ENCODE measurements at regions not wholly inside any gene's neighbourhood (a gene's known extent, or its start where the extent isn't known, plus 50 kb on each side); places are given as distances from the start of the nearest gene placed in this dataset.
"Not testable (repeated sequence)": the region's sequence is repeated elsewhere in the genome, so short reads cannot be mapped to it uniquely, and the experiment has no call there.

DNA sequence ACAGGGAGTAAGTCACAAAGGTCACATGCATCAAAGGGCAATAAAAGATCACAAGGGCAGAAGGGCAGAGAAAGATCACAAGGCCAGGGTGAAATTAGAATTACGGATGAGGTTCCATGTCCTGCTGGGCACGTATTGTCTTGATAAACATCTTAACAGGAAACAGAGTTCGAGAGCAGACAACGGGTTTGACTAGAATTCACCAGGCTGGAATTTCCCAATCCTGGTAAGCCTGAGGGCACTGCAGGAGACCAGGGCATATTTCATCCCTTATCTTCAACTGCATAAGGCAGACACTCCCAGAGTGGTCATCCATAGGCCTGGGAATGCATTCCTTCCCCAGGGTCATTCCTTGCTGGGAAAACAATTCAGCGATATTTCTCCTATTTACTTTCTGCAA, 1652.9 kb upstream of the PCDH10 start:
- TF ChIP-seq, protein P1, sequence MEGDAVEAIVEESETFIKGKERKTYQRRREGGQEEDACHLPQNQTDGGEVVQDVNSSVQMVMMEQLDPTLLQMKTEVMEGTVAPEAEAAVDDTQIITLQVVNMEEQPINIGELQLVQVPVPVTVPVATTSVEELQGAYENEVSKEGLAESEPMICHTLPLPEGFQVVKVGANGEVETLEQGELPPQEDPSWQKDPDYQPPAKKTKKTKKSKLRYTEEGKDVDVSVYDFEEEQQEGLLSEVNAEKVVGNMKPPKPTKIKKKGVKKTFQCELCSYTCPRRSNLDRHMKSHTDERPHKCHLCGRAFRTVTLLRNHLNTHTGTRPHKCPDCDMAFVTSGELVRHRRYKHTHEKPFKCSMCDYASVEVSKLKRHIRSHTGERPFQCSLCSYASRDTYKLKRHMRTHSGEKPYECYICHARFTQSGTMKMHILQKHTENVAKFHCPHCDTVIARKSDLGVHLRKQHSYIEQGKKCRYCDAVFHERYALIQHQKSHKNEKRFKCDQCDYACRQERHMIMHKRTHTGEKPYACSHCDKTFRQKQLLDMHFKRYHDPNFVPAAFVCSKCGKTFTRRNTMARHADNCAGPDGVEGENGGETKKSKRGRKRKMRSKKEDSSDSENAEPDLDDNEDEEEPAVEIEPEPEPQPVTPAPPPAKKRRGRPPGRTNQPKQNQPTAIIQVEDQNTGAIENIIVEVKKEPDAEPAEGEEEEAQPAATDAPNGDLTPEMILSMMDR (conservative IDR thresholded peaks at IDR 0.05 in 1 of 2, IDR thresholded peaks at IDR 0.05 in 1 of 2; ENCODE audit: low read depth in 1 of 2, low read length in 2 of 2): not testable (repeated sequence)
- TF ChIP-seq EZH2 (IDR thresholded peaks at IDR 0.05; ENCODE audit: low read length, missing control alignments): not testable (repeated sequence)

Measured in fibroblast of lung (primary cell).